SHP77 treated with DMSO at 0.1 percent for 48 hours (cell line): ENCODE measurements at regions not wholly inside any gene's neighbourhood (a gene's known extent, or its start where the extent isn't known, plus 50 kb on each side); places are given as distances from the start of the nearest gene placed in this dataset.

ENCODE experiments used
- DNase-seq: peaks from one replicate; lab custom pipeline; 2025; lab: John Stamatoyannopoulos, UW

- no peak for DNase-seq
Observed at GRCh38 chr12:116381744-116382685, 104.5 kb upstream of the MED13L start.

GRCh38 chr12:116382686-116383530 lies 105.4 kb upstream of the MED13L start:
- DNase-seq, result no peak

GRCh38 chr12:116384175-116384574 lies 106.7 kb upstream of the MED13L start:
- DNase-seq, result no peak

GRCh38 chr12:116384691-116385485 lies 107.4 kb upstream of the MED13L start:
- peak; percentile 90 for DNase-seq

- no peak for DNase-seq
Observed at GRCh38 chr12:116385486-116386217, 108.2 kb upstream of the MED13L start.

- DNase-seq, result no peak
Observed at GRCh38 chr12:116389326-116389725, 111.8 kb upstream of the MED13L start.

GRCh38 chr12:116389990-116390389 lies 112.5 kb upstream of the MED13L start:
- DNase-seq, result no peak

- no peak for DNase-seq
Observed at GRCh38 chr12:116390401-116391335, 113.2 kb upstream of the MED13L start.

- DNase-seq, result no peak
Observed at GRCh38 chr12:116391501-116391900, 114.0 kb upstream of the MED13L start.

- no peak for DNase-seq
Observed at GRCh38 chr12:116392061-116392460, 114.6 kb upstream of the MED13L start.

- no peak for DNase-seq
Observed at GRCh38 chr12:116393255-116393654, 115.8 kb upstream of the MED13L start.

- DNase-seq, result no peak
Observed at GRCh38 chr12:116393859-116394650, 116.6 kb upstream of the MED13L start.

- DNase-seq, result no peak
Observed at GRCh38 chr12:116395396-116395795, 117.9 kb upstream of the MED13L start.

GRCh38 chr12:116397148-116397547 lies 119.7 kb upstream of the MED13L start:
- no peak for DNase-seq

GRCh38 chr12:116398193-116398592 lies 120.7 kb upstream of the MED13L start:
- DNase-seq, result no peak

- DNase-seq, result no peak
Observed at GRCh38 chr12:116399055-116399454, 121.6 kb upstream of the MED13L start.

GRCh38 chr12:116400636-116401372 lies 123.3 kb upstream of the MED13L start:
- DNase-seq, result no peak

- no peak for DNase-seq
Observed at GRCh38 chr12:116401565-116401964, 124.1 kb upstream of the MED13L start.
